Endothelial cell of umbilical vein (primary cell): ENCODE measurements at regions not wholly inside any gene's neighbourhood (a gene's known extent, or its start where the extent isn't known, plus 50 kb on each side); places are given as distances from the start of the nearest gene placed in this dataset.

ENCODE experiments used
- BruUV-seq: library from RNA; stranded (reverse); fragments of 400-500 nt; replicated peaks from 2 replicates; lab custom pipeline; 2021; lab: Mats Ljungman, UMichigan
- CTCF ChIA-PET: fragments of 300-600, 350-600 bp; sonication (Branson Sonifier 250); formaldehyde crosslinking; loops from one replicate; lab custom pipeline; 2021; ENCODE audit warnings: antibody characterized with exemption, inconsistent platforms; lab: Charles Lee
- POLR2A ChIA-PET: fragments of 300-600, 350-600 bp; sonication (Branson Sonifier 250); formaldehyde crosslinking; loops from one replicate; lab custom pipeline; 2021; ENCODE audit warnings: antibody characterized with exemption, inconsistent platforms; lab: Charles Lee
- DNase-seq: peaks from one replicate; pipeline ENCODE4 v3.0.0-alpha.2; 2011; ENCODE audit warnings: low read depth, low spot score
- FAIRE-seq: peaks from 2 replicates; lab custom pipeline; 2011; peaks lifted over from hg19 to GRCh38; lab: Jason Lieb, UNC
- H2AFZ ChIP-seq: 2 replicates; pipeline ENCODE4 v1.6.0; 2012; ENCODE audit warnings: low read depth, low read length, control low read depth, inconsistent platforms
- H3K27ac ChIP-seq: 2 replicates; pipeline ENCODE4 v1.5.1; 2011; ENCODE audit warnings: low read depth, mild to moderate bottlenecking, control low read depth, low read length, moderate library complexity; ENCODE audit not compliant: insufficient read depth
- H3K27me3 ChIP-seq, 2 experiments: 2 replicates each; pipeline versions ENCODE4 v1.6.0 to v1.6.1; 2011; ENCODE audit warnings: low read length in 2 of 2, mixed read lengths in 1 of 2; ENCODE audit not compliant: control insufficient read depth in 2 of 2, insufficient read depth in 2 of 2
- H3K36me3 ChIP-seq, 2 experiments: 2 replicates in 1 of 2; 3 replicates in 1 of 2; pipeline ENCODE4 v1.5.1; 2011; ENCODE audit warnings: low read length in 2 of 2, mild to moderate bottlenecking in 1 of 2, moderate library complexity in 1 of 2; ENCODE audit not compliant: control insufficient read depth in 2 of 2, insufficient read depth in 2 of 2; ENCODE audit errors: extremely low read depth in 1 of 2
- H3K4me1 ChIP-seq: 3 replicates; pipeline ENCODE4 v1.5.1; 2011; ENCODE audit warnings: mild to moderate bottlenecking, low read length; ENCODE audit not compliant: control insufficient read depth, insufficient read depth; ENCODE audit errors: extremely low read depth
- H3K4me2 ChIP-seq: 2 replicates; pipeline ENCODE4 v1.6.1; 2011; ENCODE audit warnings: low read length, control low read depth, mixed read lengths; ENCODE audit not compliant: insufficient read depth
- H3K4me3 ChIP-seq, 3 experiments: fragments of 200-600 bp in 1 of 3; sonication (generic), shearing (Covaris generic) in 1 of 3; replicated peaks in 1 of 3; 2 replicates each; pipeline ENCODE4 v1.5.1; 2011 to 2016; ENCODE audit warnings: control low read depth in 3 of 3, low read length in 3 of 3, mild to moderate bottlenecking in 2 of 3, inconsistent platforms in 1 of 3, low read depth in 1 of 3, moderate library complexity in 1 of 3; ENCODE audit not compliant: insufficient read depth in 1 of 3
- H3K79me2 ChIP-seq: 2 replicates; pipeline ENCODE4 v1.6.0; 2012; ENCODE audit warnings: low read length, inconsistent platforms; ENCODE audit not compliant: control insufficient read depth, insufficient read depth
- H3K9ac ChIP-seq: replicated peaks from 2 replicates; pipeline ENCODE3; 2011; ENCODE audit warnings: low read length, control low read depth; ENCODE audit not compliant: insufficient read depth; ENCODE audit errors: extremely low read depth
- H3K9me1 ChIP-seq: replicated peaks from 3 replicates; pipeline ENCODE4 v1.6.0; 2011; ENCODE audit warnings: mild to moderate bottlenecking, low read length; ENCODE audit not compliant: control insufficient read depth, insufficient read depth; ENCODE audit errors: extremely low read depth
- H3K9me3 ChIP-seq: replicated peaks from 2 replicates; pipeline ENCODE4 v1.5.1; 2012; ENCODE audit warnings: low read length, inconsistent platforms; ENCODE audit not compliant: control insufficient read depth, insufficient read depth
- H4K20me1 ChIP-seq: replicated peaks from 2 replicates; pipeline ENCODE3; 2011; ENCODE audit warnings: mild to moderate bottlenecking, low read length; ENCODE audit not compliant: control insufficient read depth, insufficient read depth; ENCODE audit errors: extremely low read depth
- CTCF ChIP-seq, 2 donors: IDR thresholded peaks; 1 replicate in 1 of 2; 2 replicates in 1 of 2; pipeline ENCODE4 v1.5.1; 2011; ENCODE audit warnings: low read length in 2 of 2, mild to moderate bottlenecking in 2 of 2, moderate library complexity in 2 of 2, control low read depth in 1 of 2, inconsistent platforms in 1 of 2, low read depth in 1 of 2; ENCODE audit not compliant: insufficient read depth in 1 of 2; ENCODE audit errors: extremely low read depth in 1 of 2
- EZH2 ChIP-seq: IDR thresholded peaks from 2 replicates; pipeline ENCODE4 v1.6.1; 2012; ENCODE audit warnings: borderline replicate concordance, low read depth, mild to moderate bottlenecking, moderate library complexity, low read length, inconsistent platforms; ENCODE audit not compliant: severe bottlenecking
- FOS ChIP-seq: IDR thresholded peaks from 2 replicates; pipeline ENCODE4 v1.6.1; 2011; ENCODE audit warnings: mild to moderate bottlenecking, low read length, moderate library complexity, borderline replicate concordance; ENCODE audit not compliant: insufficient read depth
- JUN ChIP-seq: IDR thresholded peaks from 2 replicates; pipeline ENCODE4 v1.6.1; 2011; ENCODE audit warnings: borderline replicate concordance, low read depth; ENCODE audit not compliant: insufficient read length, insufficient read depth
- MYC ChIP-seq: IDR thresholded peaks from one replicate; pipeline ENCODE4 v1.6.1; 2011; ENCODE audit warnings: mild to moderate bottlenecking, low read depth, low read length
- dilution Hi-C: fragments of 300-500 bp; cut with MboI; formaldehyde crosslinking; loops from one replicate; pipeline ENCODE4 v1.15.0; 2019; ENCODE audit warnings: low sequenced_read_pairs; ENCODE audit not compliant: extremely low pct_ligation_motif_present
- intact Hi-C: fragments of 100-400 bp; cut with micrococcal nuclease; formaldehyde crosslinking; loops from one replicate; pipeline ENCODE4 v1.10.0; 2022
- TF ChIP-seq, protein P1 (sequence below): IDR thresholded peaks from 2 replicates; pipeline ENCODE4 v1.6.1; 2011; ENCODE audit not compliant: insufficient read depth, insufficient read length

DNA sequence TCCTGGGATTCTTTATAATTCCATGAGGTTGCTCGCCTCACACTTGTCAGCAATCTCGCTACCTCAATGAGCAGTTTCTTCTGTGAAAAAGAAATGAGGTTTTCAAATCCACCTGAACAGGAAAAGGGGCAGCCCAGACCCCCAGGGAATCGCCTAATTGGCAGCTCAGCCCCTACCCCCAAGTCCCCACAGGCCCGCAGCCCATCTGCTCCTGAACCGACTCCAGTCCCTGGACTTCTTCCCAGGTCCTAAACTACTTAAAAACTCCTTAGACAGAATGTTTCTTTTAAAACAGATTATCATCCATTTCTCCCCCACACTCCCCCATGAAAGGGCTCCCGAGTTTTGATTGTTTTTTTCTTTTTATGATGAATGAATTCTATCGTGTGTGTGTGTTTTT is 89.8 kb downstream of the PMP22 start:
- no peak overlapping the region for H2AFZ ChIP-seq
- H3K27ac ChIP-seq = no peak overlapping the region
- ChIA-PET POLR2A (no interaction called here), CTCF (interaction anchor here (1.0 to 1.5 kb wide), 2 partner anchors 10 to 72 kb away, joined by 3 to 5 read pairs; no protein-coding TSS in a partner anchor)
- no peak overlapping the region for H3K4me2 ChIP-seq
- TF ChIP-seq, protein P1, sequence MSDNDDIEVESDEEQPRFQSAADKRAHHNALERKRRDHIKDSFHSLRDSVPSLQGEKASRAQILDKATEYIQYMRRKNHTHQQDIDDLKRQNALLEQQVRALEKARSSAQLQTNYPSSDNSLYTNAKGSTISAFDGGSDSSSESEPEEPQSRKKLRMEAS = no peak
- TF ChIP-seq FOS = no peak
- TF ChIP-seq JUN = no peak
- no peak for TF ChIP-seq EZH2
- no peak for TF ChIP-seq MYC
- no peaks in the 10 kb centered on the region for H3K9me3 ChIP-seq
- dilution Hi-C loops (no loop called here), intact Hi-C loops (no loop called here)
- FAIRE-seq (no peak), DNase-seq (no peak)
- H3K4me1 ChIP-seq = no peaks in the 10 kb centered on the region
- H3K4me3 ChIP-seq = no peak overlapping the region
- H3K79me2 ChIP-seq = no peaks in the 10 kb centered on the region
- no peaks in the 10 kb centered on the region for H3K27me3 ChIP-seq
- no peaks in the 10 kb centered on the region for H3K9me1 ChIP-seq
- no peak overlapping the region for H3K9ac ChIP-seq
- H3K36me3 ChIP-seq = no peaks in the 10 kb centered on the region
- no TSS peak for BruUV-seq
- no peaks in the 10 kb centered on the region for H4K20me1 ChIP-seq

DNA sequence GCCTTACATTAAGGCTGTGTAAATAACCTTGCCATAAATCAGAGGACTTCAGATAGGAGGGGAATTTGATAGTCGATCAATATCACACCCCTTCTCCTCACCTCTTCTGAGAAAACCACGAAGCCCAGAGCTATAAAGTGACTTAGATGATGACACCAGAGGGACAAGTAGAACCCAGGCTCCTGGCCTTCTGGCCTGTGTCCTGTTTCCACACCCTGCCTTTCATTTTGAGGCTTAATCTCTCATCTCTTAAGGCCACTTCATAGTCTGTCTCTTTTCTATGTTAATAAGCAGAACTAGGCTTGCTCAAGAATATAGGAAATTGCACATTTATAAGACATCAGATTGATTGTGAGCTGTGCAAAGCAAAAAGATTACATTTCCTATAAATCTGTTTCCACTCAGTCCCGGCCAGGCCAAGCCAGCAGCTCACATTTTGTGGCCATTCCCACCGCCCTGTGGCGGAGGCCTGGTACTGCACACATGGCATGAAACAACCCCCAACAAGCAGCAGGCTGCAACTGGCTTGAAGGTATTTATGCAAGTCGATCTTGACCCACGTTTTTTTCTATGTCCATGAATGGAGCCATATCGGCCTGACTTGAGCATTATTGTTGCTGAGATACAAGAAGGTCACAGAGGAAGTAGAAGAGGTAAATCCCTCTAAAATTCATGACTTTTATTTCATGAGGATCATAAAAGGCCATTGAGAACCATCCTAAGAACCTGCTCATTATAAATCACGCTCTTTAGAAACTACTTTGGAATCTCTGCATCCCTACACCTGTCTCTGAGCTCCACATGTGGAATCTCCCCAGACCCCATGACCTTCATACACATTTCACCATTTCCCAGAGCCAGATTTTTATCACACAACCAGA is 93.7 kb downstream of the PMP22 start:
- dilution Hi-C loops = no loop called here
- no peak overlapping the region for H3K9ac ChIP-seq
- DNase-seq = peak; percentile 54

More for the DNA sequence above, 93.7 kb downstream of the PMP22 start:
- Histone ChIP-seq H3K79me2 (no peaks in the 10 kb centered on the region), H4K20me1 (no peaks in the 10 kb centered on the region), H3K4me3 (no peak overlapping the region), H3K36me3 (no peaks in the 10 kb centered on the region), H3K4me1 (no peaks in the 10 kb centered on the region), H3K27ac (no peak overlapping the region), H2AFZ (no peak overlapping the region), H3K9me1 (no peaks in the 10 kb centered on the region), H3K9me3 (no peaks in the 10 kb centered on the region), H3K4me2 (no peak overlapping the region), H3K27me3 (peaks cover 0 to 1% of the 10 kb centered on the region in 2 experiments)
- BruUV-seq = no TSS peak
- CTCF ChIA-PET = interaction anchor here (0.6 to 2.0 kb wide), 15 partner anchors 8 to 1833 kb away, joined by 3 to 9 read pairs (median 4); no protein-coding TSS in a partner anchor
- FAIRE-seq = peak; percentile 85
- intact Hi-C loops = loop anchor here (2.0 kb wide), 2 partner anchors 1577 to 1833 kb away; no protein-coding TSS in a partner anchor
- TF ChIP-seq CTCF (IDR thresholded peaks at IDR 0.05; ENCODE audit: extremely low read depth in 1 of 2, insufficient read depth in 1 of 2, low read depth in 1 of 2, low read length in 2 of 2) = peak; percentile 62 to 75
- TF ChIP-seq, protein P1 = no peak
- POLR2A ChIA-PET = no interaction called here
